ENCODE measurements at regions not wholly inside any gene's neighbourhood (a gene's known extent, or its start where the extent isn't known, plus 50 kb on each side); places are given as distances from the start of the nearest gene placed in this dataset.

DNA sequence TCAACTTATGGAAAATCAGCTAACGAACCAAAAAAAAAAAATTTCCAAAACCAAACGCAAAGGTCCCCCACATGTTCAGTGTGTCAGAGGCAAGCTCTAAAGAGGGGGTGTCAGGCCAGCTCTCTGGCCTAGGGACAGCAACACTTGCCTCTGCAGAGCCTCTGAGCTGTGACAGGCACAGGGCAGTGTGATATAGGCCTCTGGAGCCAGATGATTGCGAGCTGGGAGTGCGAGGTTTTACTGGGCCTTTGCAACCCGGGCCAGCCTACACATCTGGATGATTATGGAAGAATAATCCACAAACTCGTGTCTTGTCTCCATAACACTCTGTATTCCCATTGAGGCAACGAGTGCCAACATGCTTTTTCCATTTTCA lies 67.7 kb upstream of the STC2 start:
- TF ChIP-seq, protein P1, sequence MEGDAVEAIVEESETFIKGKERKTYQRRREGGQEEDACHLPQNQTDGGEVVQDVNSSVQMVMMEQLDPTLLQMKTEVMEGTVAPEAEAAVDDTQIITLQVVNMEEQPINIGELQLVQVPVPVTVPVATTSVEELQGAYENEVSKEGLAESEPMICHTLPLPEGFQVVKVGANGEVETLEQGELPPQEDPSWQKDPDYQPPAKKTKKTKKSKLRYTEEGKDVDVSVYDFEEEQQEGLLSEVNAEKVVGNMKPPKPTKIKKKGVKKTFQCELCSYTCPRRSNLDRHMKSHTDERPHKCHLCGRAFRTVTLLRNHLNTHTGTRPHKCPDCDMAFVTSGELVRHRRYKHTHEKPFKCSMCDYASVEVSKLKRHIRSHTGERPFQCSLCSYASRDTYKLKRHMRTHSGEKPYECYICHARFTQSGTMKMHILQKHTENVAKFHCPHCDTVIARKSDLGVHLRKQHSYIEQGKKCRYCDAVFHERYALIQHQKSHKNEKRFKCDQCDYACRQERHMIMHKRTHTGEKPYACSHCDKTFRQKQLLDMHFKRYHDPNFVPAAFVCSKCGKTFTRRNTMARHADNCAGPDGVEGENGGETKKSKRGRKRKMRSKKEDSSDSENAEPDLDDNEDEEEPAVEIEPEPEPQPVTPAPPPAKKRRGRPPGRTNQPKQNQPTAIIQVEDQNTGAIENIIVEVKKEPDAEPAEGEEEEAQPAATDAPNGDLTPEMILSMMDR (conservative IDR thresholded peaks at IDR 0.05; ENCODE audit: low read depth, low read length): no peak
- TF ChIP-seq EZH2 (IDR thresholded peaks at IDR 0.05; ENCODE audit: low read length, unreplicated experiment): no peak
- no peak for TF ChIP-seq EZH2phosphoT487 (IDR thresholded peaks at IDR 0.05; ENCODE audit: borderline replicate concordance, low read length)

Data from PC-3 (cell line).